ENCODE measurements at regions not wholly inside any gene's neighbourhood (a gene's known extent, or its start where the extent isn't known, plus 50 kb on each side); places are given as distances from the start of the nearest gene placed in this dataset.
"Not testable (repeated sequence)": the region's sequence is repeated elsewhere in the genome, so short reads cannot be mapped to it uniquely, and the experiment has no call there.

GRCh38 chr7:65647153-65647964 lies 225.5 kb upstream of the VKORC1L1 start:
- intact Hi-C loops (cut with DNase I); DNase-seq; H3K27me3 ChIP-seq; H3K36me3 ChIP-seq; H3K4me3 ChIP-seq; H3K27ac ChIP-seq; H3K9me3 ChIP-seq; H3K4me1 ChIP-seq (ENCODE audit: insufficient read depth): not testable (repeated sequence)
- no CpG with 5 or more reads among the region's 78 CpGs for WGBS, 3 donors

GRCh38 chr7:65651174-65651573 lies 221.7 kb upstream of the VKORC1L1 start:
- WGBS, 3 donors = 90 to 92% methylated on average over 2 of the region's 2 CpGs; no CpG with 5 or more reads in 1 of the 3 donors
- H3K4me3 ChIP-seq; H3K27me3 ChIP-seq; DNase-seq; H3K36me3 ChIP-seq; H3K9me3 ChIP-seq; H3K27ac ChIP-seq; intact Hi-C loops (cut with DNase I); H3K4me1 ChIP-seq (ENCODE audit: insufficient read depth): not testable (repeated sequence)

DNA sequence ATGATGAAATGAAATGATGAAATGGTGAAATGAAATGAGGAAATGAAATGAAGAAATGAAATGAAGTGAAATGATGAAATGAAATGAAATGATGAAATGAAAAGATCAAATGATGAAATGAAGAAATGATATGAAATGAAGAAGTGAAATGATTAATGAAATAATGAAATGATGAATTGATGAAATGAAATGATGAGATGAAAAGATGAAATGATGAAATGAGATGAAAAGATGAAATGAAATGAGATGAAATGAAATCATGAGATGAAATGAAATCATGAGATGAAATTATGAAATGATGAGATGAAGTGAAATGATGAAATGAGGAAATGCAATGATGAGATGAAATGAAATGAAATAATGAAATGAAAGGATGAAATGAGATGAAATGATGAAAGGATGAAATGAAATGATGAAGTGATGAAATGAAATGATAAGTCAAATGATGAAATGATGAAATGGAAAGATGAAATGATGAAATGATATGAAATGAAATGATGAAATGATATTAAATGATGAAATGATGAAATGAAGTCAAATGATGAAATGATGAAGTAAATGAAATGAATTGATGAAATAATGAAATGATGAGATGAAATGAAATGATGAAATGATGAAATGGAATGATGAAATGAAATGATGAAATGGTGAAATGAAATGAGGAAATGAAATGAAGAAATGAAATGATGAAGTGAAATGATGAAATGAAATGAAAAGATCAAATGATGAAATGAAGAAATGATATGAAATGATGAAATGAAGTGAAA lies 220.9 kb upstream of the VKORC1L1 start:
- H3K4me1 ChIP-seq (ENCODE audit: insufficient read depth); H3K4me3 ChIP-seq; intact Hi-C loops (cut with DNase I); DNase-seq; H3K27ac ChIP-seq; H3K36me3 ChIP-seq; H3K27me3 ChIP-seq; H3K9me3 ChIP-seq: not testable (repeated sequence)

GRCh38 chr7:65652669-65653068 lies 220.2 kb upstream of the VKORC1L1 start:
- WGBS, 3 donors = 100% methylated on average over 1 of the region's 1 CpG; no CpG with 5 or more reads in 2 of the 3 donors

DNA sequence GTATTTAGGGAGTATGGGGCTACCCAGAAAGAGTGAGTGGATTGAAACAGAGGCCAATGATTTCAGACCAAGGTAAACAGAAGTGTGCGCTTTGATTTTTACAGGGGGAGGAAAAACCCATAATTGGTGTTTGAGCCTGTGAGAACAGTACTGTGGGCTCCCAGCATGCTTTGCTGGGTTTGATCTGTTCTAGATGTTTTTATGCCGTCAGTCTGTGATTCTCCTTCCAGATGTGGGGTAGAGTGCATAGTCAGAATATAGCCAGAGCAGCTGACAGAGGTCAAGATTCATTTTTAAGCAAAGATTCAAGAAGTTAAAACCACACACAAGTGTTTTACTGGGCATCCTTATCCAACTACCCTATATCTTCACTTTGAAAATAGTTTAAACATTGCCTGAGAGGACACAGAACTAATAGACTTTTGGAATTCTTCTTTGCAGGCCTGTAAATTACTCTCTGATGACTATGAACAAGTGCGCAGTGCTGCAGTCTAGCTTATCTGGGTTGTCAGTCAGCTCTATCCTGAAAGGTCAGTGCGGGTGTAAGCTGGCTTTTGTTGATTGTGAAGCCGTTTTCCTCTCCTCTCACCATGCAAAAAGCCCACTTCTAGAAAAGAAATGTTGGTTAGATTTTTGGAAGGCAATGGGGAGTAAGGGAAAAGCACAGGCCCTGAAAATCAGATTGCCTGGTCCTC lies 216.2 kb upstream of the VKORC1L1 start:
- H3K27me3 ChIP-seq; H3K4me1 ChIP-seq (ENCODE audit: insufficient read depth); intact Hi-C loops (cut with DNase I); H3K36me3 ChIP-seq; H3K27ac ChIP-seq; H3K4me3 ChIP-seq; DNase-seq; H3K9me3 ChIP-seq: not testable (repeated sequence)
- no CpG with 5 or more reads among the region's 5 CpGs for WGBS, 3 donors

More at GRCh38 chr7:65652669-65653068, 220.2 kb upstream of the VKORC1L1 start:
- H3K27me3 ChIP-seq; H3K4me3 ChIP-seq; H3K36me3 ChIP-seq; H3K4me1 ChIP-seq (ENCODE audit: insufficient read depth); DNase-seq; intact Hi-C loops (cut with DNase I); H3K9me3 ChIP-seq; H3K27ac ChIP-seq: not testable (repeated sequence)

DNA sequence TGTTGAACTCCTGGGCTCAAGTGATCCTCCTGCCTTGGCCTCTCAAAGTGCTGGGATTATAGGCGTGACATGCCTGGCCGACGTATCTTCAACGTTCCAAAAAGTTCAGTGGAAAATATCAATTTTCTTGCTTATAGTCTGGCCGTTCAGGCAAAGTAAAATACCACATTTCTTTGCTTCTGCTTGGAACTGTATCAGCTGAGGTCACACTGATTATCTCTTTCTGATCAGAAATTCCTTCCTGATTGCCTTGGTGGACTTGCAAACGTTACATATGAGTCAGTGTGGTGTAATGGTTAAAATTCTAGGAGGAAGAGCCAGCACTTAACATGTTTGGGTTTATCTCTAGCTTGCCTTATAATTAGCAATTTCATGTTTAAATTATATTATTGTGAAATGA lies 189.5 kb upstream of the VKORC1L1 start:
- intact Hi-C loops (cut with DNase I); H3K27me3 ChIP-seq; H3K9me3 ChIP-seq; H3K4me3 ChIP-seq; H3K36me3 ChIP-seq; DNase-seq; H3K27ac ChIP-seq; H3K4me1 ChIP-seq (ENCODE audit: insufficient read depth): not testable (repeated sequence)
- 75 to 79% (median 76%) methylated on average over 6 of the region's 6 CpGs for WGBS, 3 donors

DNA sequence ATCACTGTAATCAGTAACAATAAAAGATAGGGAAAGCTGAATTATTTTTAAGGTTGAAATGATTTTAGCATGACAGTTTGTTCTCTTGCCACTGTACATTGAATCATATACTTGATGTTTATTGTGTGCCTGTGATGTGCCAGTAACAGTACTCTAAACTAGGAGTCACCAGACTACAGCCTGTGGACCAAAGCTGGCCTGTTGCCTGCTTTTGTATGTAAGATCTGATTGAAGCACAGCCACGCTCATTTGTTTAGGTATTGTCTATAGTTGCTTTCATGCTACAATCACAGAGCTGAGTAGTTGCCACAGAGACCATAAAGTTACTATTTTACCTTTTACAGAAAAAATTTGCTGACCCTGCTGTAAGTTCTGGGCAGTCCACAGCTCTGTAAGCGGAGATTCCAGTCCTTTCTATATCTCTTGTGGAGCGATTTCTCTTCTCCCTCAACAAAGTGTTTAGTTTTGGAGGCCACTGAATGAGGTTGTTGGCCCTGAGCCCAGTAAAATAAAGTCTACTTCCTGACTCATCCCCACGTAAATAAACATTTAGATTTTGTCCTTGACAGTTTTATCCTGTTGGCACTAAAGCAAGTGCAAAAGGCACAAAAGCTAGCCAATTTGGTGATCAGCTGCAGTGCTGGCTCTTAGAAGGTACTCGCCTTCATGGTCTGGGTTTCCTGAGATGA lies 173.7 kb upstream of the VKORC1L1 start:
- H3K4me1 ChIP-seq (ENCODE audit: insufficient read depth); H3K9me3 ChIP-seq; H3K27ac ChIP-seq; intact Hi-C loops (cut with DNase I); H3K4me3 ChIP-seq; H3K27me3 ChIP-seq; H3K36me3 ChIP-seq; DNase-seq: not testable (repeated sequence)
- WGBS, 3 donors = 42 to 79% (median 54%) methylated on average over 1 of the region's 5 CpGs

DNA sequence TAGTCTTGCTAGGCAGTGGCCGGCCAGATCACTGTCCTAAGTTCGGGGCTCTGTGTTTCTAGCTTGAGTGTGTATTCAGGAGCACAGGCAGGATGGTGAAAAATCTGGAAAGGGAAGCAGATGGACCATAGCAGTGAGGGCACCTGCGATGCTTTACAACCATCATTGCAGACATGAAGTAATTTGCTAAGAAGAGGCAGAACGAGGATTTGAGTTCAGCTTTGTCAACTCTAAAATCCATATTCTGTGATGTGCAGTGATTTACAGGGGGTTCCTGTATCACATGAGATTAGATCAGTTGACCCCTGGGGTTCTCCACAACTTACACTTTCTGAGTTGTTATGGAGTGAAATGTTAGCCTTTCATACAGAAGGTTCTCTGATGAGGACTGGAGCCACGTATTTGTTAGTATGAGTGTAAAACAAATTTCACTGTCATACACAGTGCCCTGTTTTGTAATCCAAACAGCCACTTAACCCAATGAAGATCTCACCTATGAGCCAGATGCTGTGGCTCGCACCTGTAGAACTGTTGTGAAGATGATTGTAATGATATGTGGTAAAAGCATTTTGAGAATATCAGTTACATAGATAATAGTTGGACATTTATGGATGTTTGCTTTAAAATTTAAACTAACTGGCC lies 173.0 kb upstream of the VKORC1L1 start:
- H3K36me3 ChIP-seq = not testable (repeated sequence)

DNA sequence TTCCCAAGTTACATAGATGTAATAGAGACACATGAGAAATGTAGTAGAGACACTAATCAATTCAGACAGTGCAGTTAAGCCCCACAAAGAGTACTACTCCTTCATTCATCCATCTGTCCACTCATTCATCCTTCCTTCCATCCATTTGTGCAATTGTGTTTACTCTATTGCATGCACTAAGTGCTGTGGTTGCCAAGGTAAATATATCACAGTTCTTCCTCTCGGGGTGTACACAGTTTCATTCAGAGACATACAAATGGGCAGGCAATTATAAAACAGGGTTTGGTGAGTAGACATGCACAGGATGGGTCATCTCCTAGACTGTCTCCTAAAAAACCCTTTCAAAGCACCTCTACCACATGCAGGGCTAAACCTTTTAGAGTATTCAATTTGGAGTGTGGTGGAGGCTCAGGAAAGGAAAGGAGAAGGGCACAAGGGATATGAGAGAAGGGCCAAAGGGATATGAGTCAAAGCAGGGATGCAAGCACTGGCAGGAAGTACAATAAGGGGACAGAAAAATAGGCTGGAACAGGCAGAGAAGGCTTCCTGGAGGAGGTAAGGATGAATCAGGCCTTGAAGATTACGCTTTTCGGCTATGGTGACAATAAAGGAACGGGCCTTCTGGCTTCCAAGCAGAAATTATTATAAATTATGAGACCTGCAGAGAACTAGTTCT lies 153.6 kb upstream of the VKORC1L1 start:
- H3K4me3 ChIP-seq; DNase-seq; H3K27ac ChIP-seq; intact Hi-C loops (cut with DNase I); H3K36me3 ChIP-seq; H3K4me1 ChIP-seq (ENCODE audit: insufficient read depth); H3K27me3 ChIP-seq; H3K9me3 ChIP-seq: not testable (repeated sequence)
- 67 to 90% (median 79%) methylated on average over 4 of the region's 4 CpGs for WGBS, 3 donors

More for the DNA sequence above, 173.0 kb upstream of the VKORC1L1 start:
- H3K9me3 ChIP-seq; H3K27me3 ChIP-seq; intact Hi-C loops (cut with DNase I); H3K4me3 ChIP-seq; H3K27ac ChIP-seq; H3K4me1 ChIP-seq (ENCODE audit: insufficient read depth); DNase-seq: not testable (repeated sequence)
- WGBS, 3 donors = 61 to 77% (median 71%) methylated on average over 4 to 6 of the region's 6 CpGs
